HuH-7.5 (cell line): ENCODE measurements at regions not wholly inside any gene's neighbourhood (a gene's known extent, or its start where the extent isn't known, plus 50 kb on each side); places are given as distances from the start of the nearest gene placed in this dataset.
A peak's percentile ranks its signal among the peaks of the same experiment; 100 is the strongest.

Source experiments
- DNase-seq: peaks from one replicate; pipeline ENCODE4 v3.0.0; 2011; ENCODE audit warnings: low spot score

GRCh38 chr5:57785946-57786345, 303.3 kb upstream of the ACTBL2 start:
- no peak for DNase-seq

- no peak for DNase-seq
These were observed 301.5 kb upstream of the ACTBL2 start for GRCh38 chr5:57784121-57784520.

GRCh38 chr5:57783693-57784092, 301.1 kb upstream of the ACTBL2 start:
- DNase-seq, result no peak

GRCh38 chr5:57780961-57781325, 298.3 kb upstream of the ACTBL2 start:
- no peak for DNase-seq

GRCh38 chr5:57780306-57780960, 297.8 kb upstream of the ACTBL2 start:
- no peak for DNase-seq

- DNase-seq, result peak; percentile 13
These were observed 297.0 kb upstream of the ACTBL2 start for GRCh38 chr5:57779383-57780223.

GRCh38 chr5:57778501-57779091, 296.0 kb upstream of the ACTBL2 start:
- no peak for DNase-seq

GRCh38 chr5:57777174-57777581, 294.6 kb upstream of the ACTBL2 start:
- DNase-seq, result no peak

GRCh38 chr5:57776035-57776434, 293.4 kb upstream of the ACTBL2 start:
- no peak for DNase-seq

- DNase-seq, result no peak
These were observed 291.8 kb upstream of the ACTBL2 start for GRCh38 chr5:57774439-57774838.

GRCh38 chr5:57772512-57772911, 289.9 kb upstream of the ACTBL2 start:
- DNase-seq, result no peak

GRCh38 chr5:57770039-57770438, 287.4 kb upstream of the ACTBL2 start:
- DNase-seq, result no peak

GRCh38 chr5:57768745-57769144, 286.1 kb upstream of the ACTBL2 start:
- no peak for DNase-seq

GRCh38 chr5:57764479-57765089, 282.0 kb upstream of the ACTBL2 start:
- DNase-seq, result no peak

GRCh38 chr5:57761513-57761912, 278.9 kb upstream of the ACTBL2 start:
- DNase-seq, result no peak

- no peak for DNase-seq
These were observed 272.0 kb upstream of the ACTBL2 start for GRCh38 chr5:57754616-57755015.

GRCh38 chr5:57753446-57753845, 270.8 kb upstream of the ACTBL2 start:
- DNase-seq, result no peak

- no peak for DNase-seq
These were observed 269.1 kb upstream of the ACTBL2 start for GRCh38 chr5:57751710-57752109.

- no peak for DNase-seq
These were observed 268.3 kb upstream of the ACTBL2 start for GRCh38 chr5:57750891-57751290.

GRCh38 chr5:57750282-57750681, 267.7 kb upstream of the ACTBL2 start:
- no peak for DNase-seq

GRCh38 chr5:57749396-57749795, 266.8 kb upstream of the ACTBL2 start:
- DNase-seq, result no peak

- DNase-seq, result no peak
These were observed 263.4 kb upstream of the ACTBL2 start for GRCh38 chr5:57745700-57746651.
